Calu3 (cell line): ENCODE measurements at regions not wholly inside any gene's neighbourhood (a gene's known extent, or its start where the extent isn't known, plus 50 kb on each side); places are given as distances from the start of the nearest gene placed in this dataset.
"Not testable (repeated sequence)": the region's sequence is repeated elsewhere in the genome, so short reads cannot be mapped to it uniquely, and the experiment has no call there.

ENCODE experiments used
- BruUV-seq: library from RNA; stranded (reverse); fragments of 400-500 nt; replicated peaks from 2 replicates; lab custom pipeline; 2021; lab: Mats Ljungman, UMichigan
- CTCF ChIA-PET: fragments of 300-600 bp; sonication (Branson Sonifier 250); formaldehyde crosslinking; loops from one replicate; lab custom pipeline; 2022; ENCODE audit warnings: antibody characterized with exemption; lab: Charles Lee
- DNase-seq: peaks from one replicate; pipeline ENCODE4 v3.0.0; 2022
- H3K27ac Mint-ChIP-seq: one replicate; pipeline ENCODE4 v1.8.0; 2022; ENCODE audit warnings: mixed read lengths; ENCODE audit not compliant: unreplicated experiment
- H3K27me3 Mint-ChIP-seq: one replicate; pipeline ENCODE4 v1.8.0; 2022; ENCODE audit warnings: mixed read lengths; ENCODE audit not compliant: unreplicated experiment
- H3K36me3 Mint-ChIP-seq: one replicate; pipeline ENCODE4 v1.8.0; 2022; ENCODE audit warnings: mild to moderate bottlenecking, moderate library complexity, mixed read lengths; ENCODE audit not compliant: insufficient read depth, unreplicated experiment
- H3K4me1 Mint-ChIP-seq: one replicate; pipeline ENCODE4 v1.8.0; 2022; ENCODE audit warnings: mild to moderate bottlenecking, low read depth, mixed read lengths; ENCODE audit not compliant: unreplicated experiment
- H3K4me3 Mint-ChIP-seq: one replicate; pipeline ENCODE4 v1.8.0; 2022; ENCODE audit warnings: mild to moderate bottlenecking, low read depth, moderate library complexity, mixed read lengths; ENCODE audit not compliant: unreplicated experiment
- H3K9me3 Mint-ChIP-seq: one replicate; pipeline ENCODE4 v1.8.0; 2022; ENCODE audit warnings: low read depth, mixed read lengths; ENCODE audit not compliant: unreplicated experiment
- intact Hi-C: fragments of 100-400 bp; cut with micrococcal nuclease; formaldehyde crosslinking; loops from one replicate; pipeline ENCODE4 v1.10.0; 2022; ENCODE audit not compliant: unreplicated experiment
- TF ChIP-seq, protein P1 (sequence below): fragments of 200-600 bp; IDR thresholded peaks from one replicate; pipeline ENCODE4 v1.8.0; 2022; ENCODE audit warnings: antibody characterized with exemption; ENCODE audit not compliant: unreplicated experiment

DNA sequence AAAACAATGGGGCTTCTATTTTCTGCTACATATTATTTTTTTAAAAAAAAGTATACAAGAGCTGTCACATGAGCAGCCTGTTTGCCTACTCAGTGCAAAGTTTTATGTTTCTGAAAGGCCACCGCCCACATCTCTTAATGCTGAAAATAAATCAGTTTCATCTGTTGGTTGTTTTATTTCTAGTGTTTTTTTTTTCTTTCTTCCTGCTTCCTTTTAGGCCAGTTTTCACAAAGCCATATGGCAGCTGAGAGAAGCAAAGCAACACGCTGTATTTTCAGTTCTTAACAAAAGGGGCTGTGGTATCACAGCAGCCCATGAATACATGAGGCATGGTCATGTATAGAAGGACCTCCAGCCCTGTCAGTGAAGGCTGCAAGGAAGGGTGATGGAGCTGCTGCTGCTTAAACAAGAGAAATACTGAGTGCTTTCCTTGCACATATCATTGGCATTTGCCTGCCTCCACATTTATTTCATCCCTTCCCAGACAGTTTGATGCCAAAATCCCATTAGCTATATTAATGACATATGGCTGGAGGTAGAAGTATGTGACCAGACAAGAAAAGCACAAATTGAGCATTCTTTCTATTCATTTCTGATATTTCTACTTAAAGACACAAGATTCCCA lies 172.5 kb downstream of the PCDH18 start:
- no peaks in the 10 kb centered on the region for H3K4me1 Mint-ChIP-seq
- no peaks in the 10 kb centered on the region for H3K9me3 Mint-ChIP-seq
- intact Hi-C loops = no loop called here
- CTCF ChIA-PET = no interaction called here
- H3K27me3 Mint-ChIP-seq = no peaks in the 10 kb centered on the region
- no peak overlapping the region for H3K27ac Mint-ChIP-seq
- H3K4me3 Mint-ChIP-seq = no peak overlapping the region
- TF ChIP-seq, protein P1, sequence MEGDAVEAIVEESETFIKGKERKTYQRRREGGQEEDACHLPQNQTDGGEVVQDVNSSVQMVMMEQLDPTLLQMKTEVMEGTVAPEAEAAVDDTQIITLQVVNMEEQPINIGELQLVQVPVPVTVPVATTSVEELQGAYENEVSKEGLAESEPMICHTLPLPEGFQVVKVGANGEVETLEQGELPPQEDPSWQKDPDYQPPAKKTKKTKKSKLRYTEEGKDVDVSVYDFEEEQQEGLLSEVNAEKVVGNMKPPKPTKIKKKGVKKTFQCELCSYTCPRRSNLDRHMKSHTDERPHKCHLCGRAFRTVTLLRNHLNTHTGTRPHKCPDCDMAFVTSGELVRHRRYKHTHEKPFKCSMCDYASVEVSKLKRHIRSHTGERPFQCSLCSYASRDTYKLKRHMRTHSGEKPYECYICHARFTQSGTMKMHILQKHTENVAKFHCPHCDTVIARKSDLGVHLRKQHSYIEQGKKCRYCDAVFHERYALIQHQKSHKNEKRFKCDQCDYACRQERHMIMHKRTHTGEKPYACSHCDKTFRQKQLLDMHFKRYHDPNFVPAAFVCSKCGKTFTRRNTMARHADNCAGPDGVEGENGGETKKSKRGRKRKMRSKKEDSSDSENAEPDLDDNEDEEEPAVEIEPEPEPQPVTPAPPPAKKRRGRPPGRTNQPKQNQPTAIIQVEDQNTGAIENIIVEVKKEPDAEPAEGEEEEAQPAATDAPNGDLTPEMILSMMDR = no peak
- DNase-seq = peak; percentile 1
- no TSS peak for BruUV-seq
- no peaks in the 10 kb centered on the region for H3K36me3 Mint-ChIP-seq

DNA sequence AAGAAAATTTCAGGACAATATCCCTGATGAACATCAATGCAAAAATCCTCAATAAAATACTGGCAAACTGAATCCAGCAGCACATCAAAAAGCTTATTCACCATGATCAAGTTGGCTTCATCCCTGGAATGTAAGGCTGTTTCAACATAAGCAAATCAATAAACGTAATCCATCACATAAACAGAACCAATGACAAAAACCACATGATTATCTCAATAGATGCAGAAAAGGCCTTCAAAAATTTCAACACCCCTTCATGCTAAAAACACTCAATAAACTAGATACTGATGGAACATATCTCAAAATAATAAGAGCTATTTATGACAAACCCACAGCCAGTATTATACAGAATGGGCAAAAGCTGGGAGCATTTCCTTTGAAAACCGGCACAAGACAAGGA lies 177.7 kb downstream of the PCDH18 start:
- H3K4me1 Mint-ChIP-seq, BruUV-seq, intact Hi-C loops, H3K36me3 Mint-ChIP-seq, H3K4me3 Mint-ChIP-seq, H3K27me3 Mint-ChIP-seq, DNase-seq, CTCF ChIA-PET, H3K27ac Mint-ChIP-seq: not testable (repeated sequence)
- peaks cover 18% of the 10 kb centered on the region for H3K9me3 Mint-ChIP-seq

DNA sequence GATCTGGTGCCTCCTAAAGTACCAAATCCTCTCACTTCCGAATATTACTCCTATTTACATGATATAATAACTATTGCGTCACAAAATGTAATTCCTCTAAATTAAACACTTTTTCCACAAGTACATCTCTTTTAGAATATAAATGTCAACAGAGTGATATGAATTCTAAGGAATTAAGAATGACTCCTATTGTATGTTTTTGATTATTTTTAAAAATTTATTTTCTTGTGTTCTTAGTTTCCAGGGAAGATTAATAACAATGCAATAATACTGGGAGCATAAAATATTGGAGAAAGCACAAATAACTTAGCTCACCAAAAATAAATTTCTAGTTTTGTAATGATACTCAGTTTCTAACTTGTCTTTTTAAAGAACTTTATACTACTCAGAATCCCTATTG lies 184.9 kb downstream of the PCDH18 start:
- no peak overlapping the region for H3K27ac Mint-ChIP-seq
- no TSS peak for BruUV-seq
- H3K4me1 Mint-ChIP-seq = no peaks in the 10 kb centered on the region
- H3K4me3 Mint-ChIP-seq = no peak overlapping the region
- intact Hi-C loops = no loop called here
- H3K36me3 Mint-ChIP-seq = no peaks in the 10 kb centered on the region
- H3K27me3 Mint-ChIP-seq = no peaks in the 10 kb centered on the region
- TF ChIP-seq, protein P1 = no peak
- CTCF ChIA-PET = no interaction called here
- DNase-seq = no peak
- H3K9me3 Mint-ChIP-seq = peaks cover 9% of the 10 kb centered on the region

DNA sequence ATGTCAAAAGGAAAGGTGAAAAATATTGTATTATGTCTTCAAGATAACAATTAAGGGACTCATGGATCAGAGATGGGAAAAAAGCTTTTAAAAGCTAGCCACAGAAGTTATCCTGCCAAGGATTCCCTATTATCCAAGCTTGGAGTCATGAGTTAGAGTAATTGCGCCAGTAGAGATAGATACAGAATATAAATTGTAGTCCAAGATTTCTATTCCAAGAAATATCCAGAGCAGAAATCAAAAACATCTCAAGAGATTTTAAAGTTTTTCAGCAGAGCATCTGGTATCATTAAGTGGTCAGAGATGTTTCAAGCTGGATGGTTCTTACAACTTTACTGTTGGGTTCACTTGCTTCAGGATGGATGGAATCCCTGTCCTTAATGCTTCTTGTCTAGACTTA lies 186.7 kb downstream of the PCDH18 start:
- Mint-ChIP-seq H3K27ac (no peak overlapping the region), H3K36me3 (no peaks in the 10 kb centered on the region), H3K27me3 (no peaks in the 10 kb centered on the region), H3K4me3 (no peak overlapping the region), H3K4me1 (no peaks in the 10 kb centered on the region), H3K9me3 (no peaks in the 10 kb centered on the region)
- CTCF ChIA-PET = no interaction called here
- TF ChIP-seq, protein P1 = no peak
- DNase-seq = no peak
- intact Hi-C loops = no loop called here
- no TSS peak for BruUV-seq

DNA sequence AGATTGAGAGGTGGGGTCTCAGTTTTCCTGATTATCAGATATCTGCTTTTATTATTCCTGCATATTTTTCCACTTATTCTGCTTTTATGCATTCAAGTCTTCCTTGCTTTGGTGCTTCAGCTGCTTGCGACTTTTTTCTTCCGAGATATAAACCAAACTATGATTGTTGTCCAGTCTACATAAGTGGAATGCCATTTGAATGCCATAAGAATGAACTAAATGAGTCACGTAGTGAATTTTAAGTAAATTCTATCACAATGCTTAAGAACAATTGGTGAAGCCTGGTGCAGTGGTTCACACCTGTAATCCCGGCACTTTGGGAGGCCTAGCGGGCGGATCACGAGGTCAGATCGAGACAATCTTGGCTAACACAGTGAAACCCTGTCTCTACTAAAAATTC lies 189.1 kb downstream of the PCDH18 start:
- H3K27me3 Mint-ChIP-seq = no peaks in the 10 kb centered on the region
- no peaks in the 10 kb centered on the region for H3K9me3 Mint-ChIP-seq
- CTCF ChIA-PET = no interaction called here
- DNase-seq = no peak
- intact Hi-C loops = no loop called here
- TF ChIP-seq, protein P1 = no peak
- H3K27ac Mint-ChIP-seq = no peak overlapping the region
- BruUV-seq = no TSS peak
- no peaks in the 10 kb centered on the region for H3K4me1 Mint-ChIP-seq
- no peaks in the 10 kb centered on the region for H3K36me3 Mint-ChIP-seq
- no peak overlapping the region for H3K4me3 Mint-ChIP-seq
